ENCODE measurements at regions not wholly inside any gene's neighbourhood (a gene's known extent, or its start where the extent isn't known, plus 50 kb on each side); places are given as distances from the start of the nearest gene placed in this dataset.

DNA sequence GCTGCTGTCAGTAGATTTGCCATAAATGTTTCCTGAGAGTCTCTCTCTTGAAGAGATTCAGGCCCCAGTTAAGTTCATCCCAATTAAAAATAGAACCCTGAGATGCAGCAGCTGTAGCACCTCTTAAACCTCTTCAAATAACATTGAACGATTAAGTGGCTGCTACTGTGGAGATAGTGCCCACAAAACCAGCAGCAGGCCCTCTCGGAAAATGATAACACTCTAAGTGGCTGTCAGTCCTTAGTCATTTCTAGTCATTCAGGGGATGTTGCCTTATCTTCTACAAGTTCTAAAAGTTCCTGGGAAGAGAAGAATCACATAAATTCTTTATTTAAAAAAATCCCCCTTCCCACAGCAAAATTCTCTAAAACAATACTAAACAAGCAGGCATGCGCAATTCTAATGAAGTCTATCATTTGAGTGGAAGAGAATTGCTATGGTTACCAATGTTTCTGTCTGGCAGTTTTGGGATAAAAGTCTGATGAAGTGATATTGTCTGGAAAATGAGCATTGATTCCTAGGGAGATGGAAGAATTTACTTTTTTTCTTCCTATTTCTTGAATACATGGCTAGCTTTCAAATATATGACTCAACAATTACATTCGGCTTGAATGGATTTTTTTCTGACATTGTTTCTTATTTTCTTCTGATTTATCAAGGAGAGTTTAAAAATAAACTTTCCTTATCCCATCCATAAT, 131.9 kb downstream of the TRMT11 start (continued):
- TF ChIP-seq PYGO2 (tag; IDR thresholded peaks at IDR 0.05): peak; percentile 47; the same call in 1 of the 2 replicates
- TF ChIP-seq HDGF (IDR thresholded peaks at IDR 0.05): no peak
- peak; percentile 27; the same call in 1 of the 2 replicates for TF ChIP-seq MAFF (IDR thresholded peaks at IDR 0.05; ENCODE audit: low read length)
- TF ChIP-seq, protein P1, sequence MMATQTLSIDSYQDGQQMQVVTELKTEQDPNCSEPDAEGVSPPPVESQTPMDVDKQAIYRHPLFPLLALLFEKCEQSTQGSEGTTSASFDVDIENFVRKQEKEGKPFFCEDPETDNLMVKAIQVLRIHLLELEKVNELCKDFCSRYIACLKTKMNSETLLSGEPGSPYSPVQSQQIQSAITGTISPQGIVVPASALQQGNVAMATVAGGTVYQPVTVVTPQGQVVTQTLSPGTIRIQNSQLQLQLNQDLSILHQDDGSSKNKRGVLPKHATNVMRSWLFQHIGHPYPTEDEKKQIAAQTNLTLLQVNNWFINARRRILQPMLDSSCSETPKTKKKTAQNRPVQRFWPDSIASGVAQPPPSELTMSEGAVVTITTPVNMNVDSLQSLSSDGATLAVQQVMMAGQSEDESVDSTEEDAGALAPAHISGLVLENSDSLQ (IDR thresholded peaks at IDR 0.05): peak; percentile 83
- peak; percentile 80 for TF ChIP-seq FOXM1 (IDR thresholded peaks at IDR 0.05; ENCODE audit: low read depth)
- no peak for TF ChIP-seq FOXM1 (CRISPR knock-in tag; IDR thresholded peaks at IDR 0.05; ENCODE audit: low read depth)
- no peak for TF ChIP-seq RBFOX2 (IDR thresholded peaks at IDR 0.05; ENCODE audit: low read depth, low read length)
- TF ChIP-seq TRIM28 (IDR thresholded peaks at IDR 0.05): no peak
- peak; percentile 88 for TF ChIP-seq SMARCE1 (IDR thresholded peaks at IDR 0.05)
- no peak for TF ChIP-seq NR4A1 (CRISPR knock-in tag; IDR thresholded peaks at IDR 0.05)
- TF ChIP-seq NR4A1 (tag; IDR thresholded peaks at IDR 0.05): 0 out of 2 replicates have a peak, but pooled peaks have one; percentile 27
- no peak for TF ChIP-seq SIRT6 (IDR thresholded peaks at IDR 0.05; ENCODE audit: low read depth, low read length)
- no peak for TF ChIP-seq CHD2 (IDR thresholded peaks at IDR 0.05; ENCODE audit: low read depth, low read length)
- TF ChIP-seq ETV5 (CRISPR knock-in tag; IDR thresholded peaks at IDR 0.05; ENCODE audit: low read depth): 0 out of 2 replicates have a peak, but pooled peaks have one; percentile 41
- TF ChIP-seq, protein P2, sequence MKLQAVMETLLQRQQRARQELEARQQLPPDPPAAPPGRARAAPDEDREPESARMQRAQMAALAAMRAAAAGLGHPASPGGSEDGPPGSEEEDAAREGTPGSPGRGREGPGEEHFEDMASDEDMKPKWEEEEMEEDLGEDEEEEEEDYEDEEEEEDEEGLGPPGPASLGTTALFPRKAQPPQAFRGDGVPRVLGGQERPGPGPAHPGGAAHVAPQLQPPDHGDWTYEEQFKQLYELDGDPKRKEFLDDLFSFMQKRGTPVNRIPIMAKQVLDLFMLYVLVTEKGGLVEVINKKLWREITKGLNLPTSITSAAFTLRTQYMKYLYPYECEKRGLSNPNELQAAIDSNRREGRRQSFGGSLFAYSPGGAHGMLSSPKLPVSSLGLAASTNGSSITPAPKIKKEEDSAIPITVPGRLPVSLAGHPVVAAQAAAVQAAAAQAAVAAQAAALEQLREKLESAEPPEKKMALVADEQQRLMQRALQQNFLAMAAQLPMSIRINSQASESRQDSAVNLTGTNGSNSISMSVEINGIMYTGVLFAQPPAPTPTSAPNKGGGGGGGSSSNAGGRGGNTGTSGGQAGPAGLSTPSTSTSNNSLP (IDR thresholded peaks at IDR 0.05; ENCODE audit: borderline replicate concordance, low read depth, low read length): peak; percentile 93
- TF ChIP-seq, protein P3, sequence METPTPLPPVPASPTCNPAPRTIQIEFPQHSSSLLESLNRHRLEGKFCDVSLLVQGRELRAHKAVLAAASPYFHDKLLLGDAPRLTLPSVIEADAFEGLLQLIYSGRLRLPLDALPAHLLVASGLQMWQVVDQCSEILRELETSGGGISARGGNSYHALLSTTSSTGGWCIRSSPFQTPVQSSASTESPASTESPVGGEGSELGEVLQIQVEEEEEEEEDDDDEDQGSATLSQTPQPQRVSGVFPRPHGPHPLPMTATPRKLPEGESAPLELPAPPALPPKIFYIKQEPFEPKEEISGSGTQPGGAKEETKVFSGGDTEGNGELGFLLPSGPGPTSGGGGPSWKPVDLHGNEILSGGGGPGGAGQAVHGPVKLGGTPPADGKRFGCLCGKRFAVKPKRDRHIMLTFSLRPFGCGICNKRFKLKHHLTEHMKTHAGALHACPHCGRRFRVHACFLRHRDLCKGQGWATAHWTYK (CRISPR knock-in tag; IDR thresholded peaks at IDR 0.05): peak; percentile 84
- TF ChIP-seq, protein P4, sequence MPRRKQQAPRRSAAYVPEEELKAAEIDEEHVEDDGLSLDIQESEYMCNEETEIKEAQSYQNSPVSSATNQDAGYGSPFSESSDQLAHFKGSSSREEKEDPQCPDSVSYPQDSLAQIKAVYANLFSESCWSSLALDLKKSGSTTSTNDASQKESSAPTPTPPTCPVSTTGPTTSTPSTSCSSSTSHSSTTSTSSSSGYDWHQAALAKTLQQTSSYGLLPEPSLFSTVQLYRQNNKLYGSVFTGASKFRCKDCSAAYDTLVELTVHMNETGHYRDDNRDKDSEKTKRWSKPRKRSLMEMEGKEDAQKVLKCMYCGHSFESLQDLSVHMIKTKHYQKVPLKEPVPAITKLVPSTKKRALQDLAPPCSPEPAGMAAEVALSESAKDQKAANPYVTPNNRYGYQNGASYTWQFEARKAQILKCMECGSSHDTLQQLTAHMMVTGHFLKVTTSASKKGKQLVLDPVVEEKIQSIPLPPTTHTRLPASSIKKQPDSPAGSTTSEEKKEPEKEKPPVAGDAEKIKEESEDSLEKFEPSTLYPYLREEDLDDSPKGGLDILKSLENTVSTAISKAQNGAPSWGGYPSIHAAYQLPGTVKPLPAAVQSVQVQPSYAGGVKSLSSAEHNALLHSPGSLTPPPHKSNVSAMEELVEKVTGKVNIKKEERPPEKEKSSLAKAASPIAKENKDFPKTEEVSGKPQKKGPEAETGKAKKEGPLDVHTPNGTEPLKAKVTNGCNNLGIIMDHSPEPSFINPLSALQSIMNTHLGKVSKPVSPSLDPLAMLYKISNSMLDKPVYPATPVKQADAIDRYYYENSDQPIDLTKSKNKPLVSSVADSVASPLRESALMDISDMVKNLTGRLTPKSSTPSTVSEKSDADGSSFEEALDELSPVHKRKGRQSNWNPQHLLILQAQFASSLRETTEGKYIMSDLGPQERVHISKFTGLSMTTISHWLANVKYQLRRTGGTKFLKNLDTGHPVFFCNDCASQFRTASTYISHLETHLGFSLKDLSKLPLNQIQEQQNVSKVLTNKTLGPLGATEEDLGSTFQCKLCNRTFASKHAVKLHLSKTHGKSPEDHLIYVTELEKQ (CRISPR knock-in tag; IDR thresholded peaks at IDR 0.05): no peak
- TF ChIP-seq ZFX (CRISPR knock-in tag; IDR thresholded peaks at IDR 0.05): no peak
- TF ChIP-seq ZNF311 (CRISPR knock-in tag; IDR thresholded peaks at IDR 0.05): no peak
- TF ChIP-seq MEIS2 (IDR thresholded peaks at IDR 0.05; ENCODE audit: partially characterized antibody): peak; percentile 78
- peak; percentile 96 for TF ChIP-seq TCF3 (CRISPR knock-in tag; IDR thresholded peaks at IDR 0.05)
